ENCODE measurements at regions not wholly inside any gene's neighbourhood (a gene's known extent, or its start where the extent isn't known, plus 50 kb on each side); places are given as distances from the start of the nearest gene placed in this dataset.

GRCh38 chr6:119922814-119923213 lies 573.3 kb upstream of the MAN1A1 start:
- TF ChIP-seq POLR2A (IDR thresholded peaks at IDR 0.05; ENCODE audit: low read depth, low read length), result no peak
- TF ChIP-seq TAF1 (IDR thresholded peaks at IDR 0.05; ENCODE audit: borderline replicate concordance, low read depth, low read length), result no peak
- no peak for TF ChIP-seq POLR2AphosphoS5 (IDR thresholded peaks at IDR 0.05; ENCODE audit: low read depth, low read length)
- no peak for FAIRE-seq

GRCh38 chr6:119921491-119922010 lies 572.0 kb upstream of the MAN1A1 start:
- FAIRE-seq (no peak), DNase-seq (ENCODE audit: insufficient read length) (no peak)
- no peak for TF ChIP-seq POLR2A (IDR thresholded peaks at IDR 0.05; ENCODE audit: low read depth, low read length)
- TF ChIP-seq POLR2AphosphoS5 (IDR thresholded peaks at IDR 0.05; ENCODE audit: low read depth, low read length), result no peak
- TF ChIP-seq TAF1 (IDR thresholded peaks at IDR 0.05; ENCODE audit: borderline replicate concordance, low read depth, low read length), result no peak

More at GRCh38 chr6:119922814-119923213, 573.3 kb upstream of the MAN1A1 start:
- no peak for DNase-seq (ENCODE audit: insufficient read length)

GRCh38 chr6:119917186-119917585 lies 567.6 kb upstream of the MAN1A1 start:
- DNase-seq (ENCODE audit: insufficient read length), result no peak
- FAIRE-seq, result no peak
- no peak for TF ChIP-seq TAF1 (IDR thresholded peaks at IDR 0.05; ENCODE audit: borderline replicate concordance, low read depth, low read length)
- TF ChIP-seq POLR2AphosphoS5 (IDR thresholded peaks at IDR 0.05; ENCODE audit: low read depth, low read length), result no peak
- TF ChIP-seq POLR2A (IDR thresholded peaks at IDR 0.05; ENCODE audit: low read depth, low read length), result no peak

GRCh38 chr6:119915971-119916370 lies 566.4 kb upstream of the MAN1A1 start:
- no peak for TF ChIP-seq TAF1 (IDR thresholded peaks at IDR 0.05; ENCODE audit: borderline replicate concordance, low read depth, low read length)
- TF ChIP-seq POLR2AphosphoS5 (IDR thresholded peaks at IDR 0.05; ENCODE audit: low read depth, low read length), result no peak
- no peak for TF ChIP-seq POLR2A (IDR thresholded peaks at IDR 0.05; ENCODE audit: low read depth, low read length)
- FAIRE-seq (no peak), DNase-seq (ENCODE audit: insufficient read length) (no peak)

- no peak for TF ChIP-seq POLR2AphosphoS5 (IDR thresholded peaks at IDR 0.05; ENCODE audit: low read depth, low read length)
- TF ChIP-seq TAF1 (IDR thresholded peaks at IDR 0.05; ENCODE audit: borderline replicate concordance, low read depth, low read length), result no peak
- no peak for TF ChIP-seq POLR2A (IDR thresholded peaks at IDR 0.05; ENCODE audit: low read depth, low read length)
- FAIRE-seq, result no peak
- DNase-seq (ENCODE audit: insufficient read length), result no peak
Measured at GRCh38 chr6:119908157-119908556, 558.6 kb upstream of the MAN1A1 start.

- FAIRE-seq, result no peak
- TF ChIP-seq POLR2AphosphoS5 (IDR thresholded peaks at IDR 0.05; ENCODE audit: low read depth, low read length) (no peak), TAF1 (IDR thresholded peaks at IDR 0.05; ENCODE audit: borderline replicate concordance, low read depth, low read length) (no peak), POLR2A (IDR thresholded peaks at IDR 0.05; ENCODE audit: low read depth, low read length) (no peak)
- no peak for DNase-seq (ENCODE audit: insufficient read length)
Measured at GRCh38 chr6:119902681-119903080, 553.1 kb upstream of the MAN1A1 start.

- DNase-seq (ENCODE audit: insufficient read length), result no peak
- FAIRE-seq, result no peak
- TF ChIP-seq TAF1 (IDR thresholded peaks at IDR 0.05; ENCODE audit: borderline replicate concordance, low read depth, low read length), result no peak
- no peak for TF ChIP-seq POLR2AphosphoS5 (IDR thresholded peaks at IDR 0.05; ENCODE audit: low read depth, low read length)
- no peak for TF ChIP-seq POLR2A (IDR thresholded peaks at IDR 0.05; ENCODE audit: low read depth, low read length)
Measured at GRCh38 chr6:119896806-119897205, 547.2 kb upstream of the MAN1A1 start.

- TF ChIP-seq TAF1 (IDR thresholded peaks at IDR 0.05; ENCODE audit: borderline replicate concordance, low read depth, low read length) (no peak), POLR2AphosphoS5 (IDR thresholded peaks at IDR 0.05; ENCODE audit: low read depth, low read length) (no peak), POLR2A (IDR thresholded peaks at IDR 0.05; ENCODE audit: low read depth, low read length) (no peak)
- no peak for DNase-seq (ENCODE audit: insufficient read length)
- FAIRE-seq, result no peak
Measured at GRCh38 chr6:119895626-119896025, 546.1 kb upstream of the MAN1A1 start.

GRCh38 chr6:119894811-119895210 lies 545.2 kb upstream of the MAN1A1 start:
- DNase-seq (ENCODE audit: insufficient read length) (no peak), FAIRE-seq (no peak)
- TF ChIP-seq POLR2A (IDR thresholded peaks at IDR 0.05; ENCODE audit: low read depth, low read length) (no peak), TAF1 (IDR thresholded peaks at IDR 0.05; ENCODE audit: borderline replicate concordance, low read depth, low read length) (no peak), POLR2AphosphoS5 (IDR thresholded peaks at IDR 0.05; ENCODE audit: low read depth, low read length) (no peak)

GRCh38 chr6:119891644-119892043 lies 542.1 kb upstream of the MAN1A1 start:
- FAIRE-seq (no peak), DNase-seq (ENCODE audit: insufficient read length) (no peak)
- TF ChIP-seq POLR2AphosphoS5 (IDR thresholded peaks at IDR 0.05; ENCODE audit: low read depth, low read length), result no peak
- TF ChIP-seq POLR2A (IDR thresholded peaks at IDR 0.05; ENCODE audit: low read depth, low read length), result no peak
- no peak for TF ChIP-seq TAF1 (IDR thresholded peaks at IDR 0.05; ENCODE audit: borderline replicate concordance, low read depth, low read length)

GRCh38 chr6:119891206-119891605 lies 541.6 kb upstream of the MAN1A1 start:
- TF ChIP-seq POLR2AphosphoS5 (IDR thresholded peaks at IDR 0.05; ENCODE audit: low read depth, low read length) (no peak), POLR2A (IDR thresholded peaks at IDR 0.05; ENCODE audit: low read depth, low read length) (no peak), TAF1 (IDR thresholded peaks at IDR 0.05; ENCODE audit: borderline replicate concordance, low read depth, low read length) (no peak)
- DNase-seq (ENCODE audit: insufficient read length), result no peak
- FAIRE-seq, result no peak

- TF ChIP-seq POLR2AphosphoS5 (IDR thresholded peaks at IDR 0.05; ENCODE audit: low read depth, low read length) (no peak), POLR2A (IDR thresholded peaks at IDR 0.05; ENCODE audit: low read depth, low read length) (no peak)
- FAIRE-seq (no peak), DNase-seq (ENCODE audit: insufficient read length) (no peak)
Measured at GRCh38 chr6:119890470-119890869, 540.9 kb upstream of the MAN1A1 start.

- no peak for FAIRE-seq
- DNase-seq (ENCODE audit: insufficient read length), result no peak
- TF ChIP-seq POLR2A (IDR thresholded peaks at IDR 0.05; ENCODE audit: low read depth, low read length) (no peak), POLR2AphosphoS5 (IDR thresholded peaks at IDR 0.05; ENCODE audit: low read depth, low read length) (no peak), TAF1 (IDR thresholded peaks at IDR 0.05; ENCODE audit: borderline replicate concordance, low read depth, low read length) (no peak)
Measured at GRCh38 chr6:119887666-119888065, 538.1 kb upstream of the MAN1A1 start.
